A172 (cell line): ENCODE measurements at regions not wholly inside any gene's neighbourhood (a gene's known extent, or its start where the extent isn't known, plus 50 kb on each side); places are given as distances from the start of the nearest gene placed in this dataset.
A peak's percentile ranks its signal among the peaks of the same experiment; 100 is the strongest.

Source experiments
- DNase-seq: peaks from one replicate; pipeline ENCODE4 v3.0.0-alpha.2; 2015; ENCODE audit warnings: low spot score

DNA sequence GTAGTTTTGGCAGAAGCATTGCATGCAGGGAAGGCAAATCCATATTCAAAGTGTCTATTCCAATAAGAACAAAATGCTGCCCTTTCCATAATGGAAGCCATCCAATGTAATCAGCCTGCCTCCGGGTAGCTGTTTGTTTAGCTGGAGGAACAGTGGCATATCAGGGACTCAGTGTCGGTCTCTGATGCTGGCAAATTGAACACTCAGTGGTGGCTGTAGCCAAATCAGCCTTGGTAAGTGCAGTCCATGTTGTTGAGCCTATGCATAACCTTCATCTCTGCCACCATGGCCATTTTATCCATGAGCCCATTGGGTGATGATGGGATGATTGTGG is 147.8 kb upstream of the MAX start:
- DNase-seq: no peak

- DNase-seq: peak; percentile 55
These were observed 148.9 kb upstream of the MAX start for GRCh38 chr14:65251213-65251612.

GRCh38 chr14:65252482-65253255 is 150.4 kb upstream of the MAX start:
- no peak for DNase-seq

DNA sequence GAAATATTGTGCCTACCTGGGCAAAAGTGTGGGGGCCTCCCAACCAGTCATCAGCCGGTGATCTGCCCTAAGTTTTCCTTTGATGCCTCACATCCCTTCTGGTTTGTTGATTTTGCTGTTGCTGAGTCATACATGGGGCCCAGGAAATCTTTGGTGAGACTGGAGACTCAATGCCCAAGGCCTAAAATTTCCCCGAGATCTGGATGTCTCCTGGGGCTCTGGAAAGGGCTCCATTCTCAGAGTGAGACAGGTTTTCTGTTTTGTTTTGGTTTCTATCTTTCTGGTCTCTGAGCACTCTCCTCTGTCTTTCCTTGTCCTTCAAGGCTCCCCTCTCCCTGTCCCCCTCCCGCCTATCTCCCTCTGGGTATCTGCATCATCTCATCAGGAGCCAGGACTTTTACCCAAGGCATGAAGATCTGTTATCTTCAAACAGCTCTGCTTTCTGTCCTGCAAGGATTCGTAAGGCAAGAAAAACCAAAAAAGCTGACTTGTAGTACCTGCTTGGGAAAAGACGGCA is 152.8 kb upstream of the MAX start:
- DNase-seq: peak; percentile 68

GRCh38 chr14:65255583-65256461 is 153.5 kb upstream of the MAX start:
- DNase-seq: no peak

GRCh38 chr14:65256714-65257113 is 154.4 kb upstream of the MAX start:
- no peak for DNase-seq

GRCh38 chr14:65257425-65257824 is 155.1 kb upstream of the FUT8 start:
- no peak for DNase-seq

GRCh38 chr14:65258391-65258790 is 154.1 kb upstream of the FUT8 start:
- DNase-seq: peak; percentile 83

DNA sequence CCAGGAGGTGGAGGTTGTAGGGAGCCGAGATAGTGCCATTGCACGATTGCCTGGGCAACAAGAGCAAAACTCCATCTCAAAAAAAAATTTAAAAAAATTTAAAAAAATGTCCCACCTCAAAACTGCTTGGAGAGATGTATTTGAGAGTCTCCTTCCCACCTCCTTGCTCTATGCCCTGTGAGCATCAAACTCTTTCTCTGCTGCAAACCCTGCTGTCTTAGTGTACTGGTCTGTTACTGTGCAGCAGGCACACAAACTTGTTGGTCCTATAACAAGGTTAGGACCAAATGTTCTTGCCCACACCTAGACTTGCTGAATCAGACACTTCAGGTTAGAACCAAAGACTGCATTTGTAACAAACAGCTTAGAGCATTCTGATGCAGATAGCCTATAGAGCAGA is 153.5 kb upstream of the FUT8 start:
- DNase-seq: no peak

- no peak for DNase-seq
These were observed 151.7 kb upstream of the FUT8 start for GRCh38 chr14:65260786-65261185.

GRCh38 chr14:65261425-65261920 is 151.1 kb upstream of the FUT8 start:
- no peak for DNase-seq

- DNase-seq: no peak
These were observed 150.6 kb upstream of the FUT8 start for GRCh38 chr14:65261946-65262345.

DNA sequence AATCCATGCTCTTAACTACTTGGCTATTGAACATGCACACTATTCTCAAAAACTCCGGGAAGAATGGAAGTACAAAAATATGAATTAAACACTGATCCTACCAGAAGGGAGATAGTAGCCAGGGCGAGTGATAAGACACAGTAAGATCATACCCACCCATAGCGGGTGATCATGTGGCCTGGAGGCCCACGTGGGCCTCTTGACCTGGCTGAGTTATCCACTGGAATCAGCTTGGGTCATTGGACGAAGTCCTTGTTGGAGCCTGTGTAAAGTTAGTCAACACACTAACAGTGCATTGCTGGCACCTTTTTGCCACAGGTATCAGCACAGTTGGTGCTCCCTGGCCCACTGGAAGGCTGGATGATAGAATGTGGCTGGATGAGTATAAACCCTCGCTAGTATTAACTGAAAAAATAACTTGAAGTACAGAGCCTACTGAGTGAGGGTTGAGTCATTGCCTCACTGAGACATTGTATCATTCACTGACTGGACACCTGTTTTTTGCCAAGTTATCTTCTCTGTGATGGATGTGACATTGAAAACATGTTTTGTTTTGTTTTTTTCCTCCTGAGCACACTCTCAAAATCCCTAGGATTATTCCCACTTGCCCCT is 149.2 kb upstream of the FUT8 start:
- DNase-seq: peak; percentile 36

DNA sequence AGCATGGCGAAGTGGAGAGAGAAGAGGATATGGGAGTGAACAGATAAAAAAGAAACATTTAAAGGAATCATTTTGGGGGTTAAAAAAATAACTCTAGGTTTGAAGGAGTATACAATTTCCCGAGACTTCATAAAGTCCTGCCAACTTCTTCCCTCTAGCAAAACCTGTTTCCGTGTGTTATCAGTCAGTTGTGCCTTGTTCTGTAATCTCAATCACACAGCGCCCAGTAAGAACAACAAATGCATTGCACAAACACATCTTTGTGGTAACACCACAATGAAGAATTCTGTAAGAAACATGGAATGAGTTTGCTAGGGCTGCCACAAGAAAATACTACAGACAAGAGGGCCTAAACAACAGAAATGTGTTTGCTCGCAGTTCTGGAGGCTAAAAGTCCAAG is 144.7 kb upstream of the FUT8 start:
- DNase-seq: no peak

GRCh38 chr14:65268594-65268993 is 143.9 kb upstream of the FUT8 start:
- no peak for DNase-seq

DNA sequence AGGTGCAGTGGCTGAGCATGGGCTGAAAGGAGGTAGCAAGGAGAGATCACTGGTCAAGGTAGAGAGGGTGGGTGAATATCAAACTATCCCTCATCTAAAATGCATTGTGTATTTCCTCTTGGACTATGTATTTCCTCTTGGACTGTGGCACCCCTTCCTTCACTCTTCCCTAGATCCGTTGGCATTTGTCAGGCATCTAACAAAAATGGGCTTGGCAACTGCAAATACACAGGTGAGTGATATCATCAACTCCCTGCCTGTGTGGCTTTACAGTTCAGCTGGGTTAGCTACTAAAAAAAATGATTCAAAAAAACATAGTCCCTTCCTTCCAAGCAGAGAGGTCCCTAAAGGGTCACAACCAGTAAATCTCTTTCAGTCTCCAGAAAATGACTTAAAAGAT is 142.8 kb upstream of the FUT8 start:
- no peak for DNase-seq

DNA sequence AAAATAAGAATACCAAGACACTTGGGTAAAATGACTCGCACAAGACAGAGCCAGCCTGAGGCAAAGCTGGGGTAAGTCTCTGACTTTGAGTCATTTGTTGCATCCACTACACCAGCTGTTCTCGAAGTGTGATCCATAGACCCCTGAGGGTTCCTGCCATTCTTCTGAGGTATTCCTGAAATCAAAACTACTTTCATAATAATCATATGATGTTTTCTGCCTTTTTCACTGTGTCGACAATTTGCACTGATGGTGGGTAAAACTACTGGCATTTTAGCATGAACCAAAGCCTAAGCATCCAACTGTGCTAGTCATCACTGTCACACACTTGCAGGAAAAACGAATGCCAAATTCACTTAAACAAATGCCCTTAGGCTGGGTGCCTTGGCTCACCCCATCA is 135.5 kb upstream of the FUT8 start:
- DNase-seq: no peak

- DNase-seq: no peak
These were observed 134.8 kb upstream of the FUT8 start for GRCh38 chr14:65277580-65278270.

GRCh38 chr14:65278589-65278988 is 133.9 kb upstream of the FUT8 start:
- DNase-seq: no peak

DNA sequence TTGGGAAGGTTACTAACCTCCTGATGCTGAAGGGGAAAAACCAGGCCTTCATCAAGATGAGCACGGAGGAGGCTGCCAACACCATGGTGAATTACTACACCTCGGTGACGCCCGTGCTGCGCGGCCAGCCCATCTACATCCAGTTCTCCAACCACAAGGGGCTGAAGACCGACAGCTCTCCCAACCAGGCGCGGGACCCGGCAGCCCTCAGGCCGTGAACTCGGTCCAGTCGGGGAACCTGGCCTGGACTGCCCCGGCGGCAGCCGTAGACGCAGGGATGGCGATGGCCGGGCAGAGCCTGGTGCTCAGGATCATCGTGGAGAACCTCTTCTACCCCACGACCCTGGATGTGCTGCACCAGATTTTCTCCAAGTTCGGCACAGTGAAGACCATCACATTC is 133.0 kb upstream of the FUT8 start:
- DNase-seq: no peak

GRCh38 chr14:65279958-65280357 is 132.6 kb upstream of the FUT8 start:
- no peak for DNase-seq

DNA sequence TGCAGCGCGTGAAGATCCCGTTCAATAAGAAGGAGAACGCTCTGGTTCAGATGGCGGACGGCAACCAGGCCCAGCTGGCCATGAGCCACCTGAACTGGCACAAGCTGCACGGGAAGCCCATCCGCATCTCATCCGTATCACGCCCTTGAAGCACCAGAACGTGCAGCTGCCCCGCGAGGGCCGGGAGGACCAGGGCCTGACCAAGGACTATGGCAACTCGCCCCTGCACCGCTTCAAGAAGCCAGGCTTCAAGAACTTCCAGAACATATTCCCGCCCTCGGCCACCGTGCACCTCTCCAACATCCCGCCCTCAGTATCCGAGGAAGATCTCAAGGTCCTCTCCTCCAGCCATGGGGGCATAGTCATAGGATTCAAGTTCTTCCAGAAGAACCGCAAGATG is 131.9 kb upstream of the FUT8 start:
- no peak for DNase-seq
